NCI-H1436 treated with DMSO at 0.1 percent for 48 hours (cell line): ENCODE measurements at regions not wholly inside any gene's neighbourhood (a gene's known extent, or its start where the extent isn't known, plus 50 kb on each side); places are given as distances from the start of the nearest gene placed in this dataset.

Experiments
- DNase-seq: peaks from one replicate; lab custom pipeline; 2025; lab: John Stamatoyannopoulos, UW

DNA sequence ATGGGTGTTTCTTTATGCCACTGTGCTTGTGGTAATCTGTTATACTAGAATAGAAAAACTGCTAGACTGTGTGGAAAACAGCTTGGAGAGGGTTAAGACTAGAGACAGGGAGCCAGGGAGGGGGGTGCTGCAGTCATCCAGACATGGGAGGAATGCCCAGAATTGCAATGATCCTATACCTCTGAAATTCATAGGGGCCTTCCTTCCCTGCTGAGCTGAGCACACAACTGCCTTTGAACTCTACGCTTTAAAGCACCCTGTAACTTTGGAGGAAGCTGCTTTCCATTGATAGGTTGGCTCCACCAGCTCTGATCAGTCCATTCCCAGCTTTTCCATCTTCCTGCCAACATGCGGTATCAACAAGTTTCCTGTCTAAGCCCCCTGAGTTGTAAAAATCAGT is 155.9 kb upstream of the RASGEF1B start:
- no peak for DNase-seq

DNA sequence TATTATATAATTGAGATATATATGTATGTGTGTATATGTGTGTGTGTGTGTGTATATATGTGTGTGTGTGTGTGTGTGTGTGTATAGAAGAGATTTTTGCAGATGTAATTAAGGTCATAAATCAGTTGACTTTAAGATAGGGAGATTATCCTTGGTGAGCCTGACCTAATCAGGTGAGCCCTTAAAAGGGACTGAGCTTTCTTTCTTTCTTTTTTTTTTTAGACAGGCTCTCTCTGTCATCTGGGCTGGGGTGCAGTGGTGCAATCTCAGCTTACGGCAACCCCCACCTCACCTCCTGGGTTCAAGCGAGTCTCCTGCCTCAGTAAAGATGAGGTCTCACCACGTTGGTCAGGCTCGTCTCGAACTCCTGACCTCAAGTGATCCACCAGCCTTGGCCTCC is 155.1 kb upstream of the RASGEF1B start:
- no peak for DNase-seq

DNA sequence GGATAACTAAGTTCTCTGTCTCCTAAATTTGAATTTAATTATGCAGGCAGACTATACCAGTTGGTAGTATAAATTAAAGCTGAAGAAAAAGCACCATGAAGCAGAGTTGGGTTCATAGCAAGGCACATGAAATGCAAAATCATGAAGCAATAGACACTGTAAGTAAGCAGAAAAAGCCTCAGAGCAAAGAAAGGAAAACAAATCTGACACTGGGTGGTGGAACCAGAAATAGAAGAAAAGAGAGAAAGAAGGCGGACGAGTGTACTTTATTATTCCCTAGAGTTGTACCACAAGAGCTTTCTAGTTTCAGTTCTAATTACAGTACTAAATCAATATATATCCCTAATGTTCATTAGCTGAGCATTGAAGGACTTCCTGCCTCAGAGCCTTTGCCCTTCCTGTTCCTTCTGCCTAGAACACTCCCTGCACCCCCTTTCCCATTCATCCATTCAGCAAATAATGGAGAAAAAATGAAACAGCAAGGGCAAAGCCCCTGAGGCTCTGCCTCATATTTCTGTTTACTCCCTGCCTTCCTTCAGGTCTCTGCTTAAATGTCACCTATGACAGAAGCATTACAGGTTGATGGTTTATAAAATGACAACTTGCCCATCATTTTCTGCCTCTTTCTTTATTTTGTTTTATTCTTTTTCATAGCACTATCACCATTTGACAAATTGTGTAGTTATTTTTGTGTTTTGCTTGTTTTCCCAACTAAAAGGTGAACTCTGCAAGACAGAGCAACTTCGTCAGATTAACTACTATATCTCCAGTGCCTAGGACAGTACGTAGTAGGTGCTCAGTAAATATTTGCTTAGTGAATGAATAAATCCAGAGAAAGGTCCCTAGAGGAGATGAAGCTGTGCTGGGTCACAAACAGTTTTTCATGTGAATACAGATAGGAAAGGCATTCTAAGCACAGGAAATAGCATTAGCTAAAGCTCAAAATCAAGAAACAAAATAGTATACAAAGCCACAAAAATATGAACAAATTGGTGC is 154.0 kb upstream of the RASGEF1B start:
- peak; percentile 65 for DNase-seq

DNA sequence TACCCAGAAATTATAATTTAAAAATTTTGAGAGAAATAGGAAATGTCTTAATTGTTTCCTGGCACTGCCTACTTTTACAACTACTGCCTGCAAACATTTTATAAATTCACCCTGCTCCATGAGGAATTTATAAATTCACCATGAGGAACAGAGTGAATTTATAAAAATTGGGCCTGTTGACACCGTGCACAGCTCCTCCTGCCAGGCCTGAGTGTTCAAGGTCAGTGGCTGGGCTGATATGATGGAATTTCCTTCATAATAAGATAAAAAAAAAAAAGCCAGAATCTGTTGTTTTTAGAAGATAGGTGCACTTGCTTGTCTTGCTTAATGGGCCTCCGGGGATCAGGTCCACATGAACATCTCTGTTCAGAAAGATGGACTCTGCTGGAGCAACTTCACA is 151.7 kb upstream of the RASGEF1B start:
- DNase-seq, result no peak

DNA sequence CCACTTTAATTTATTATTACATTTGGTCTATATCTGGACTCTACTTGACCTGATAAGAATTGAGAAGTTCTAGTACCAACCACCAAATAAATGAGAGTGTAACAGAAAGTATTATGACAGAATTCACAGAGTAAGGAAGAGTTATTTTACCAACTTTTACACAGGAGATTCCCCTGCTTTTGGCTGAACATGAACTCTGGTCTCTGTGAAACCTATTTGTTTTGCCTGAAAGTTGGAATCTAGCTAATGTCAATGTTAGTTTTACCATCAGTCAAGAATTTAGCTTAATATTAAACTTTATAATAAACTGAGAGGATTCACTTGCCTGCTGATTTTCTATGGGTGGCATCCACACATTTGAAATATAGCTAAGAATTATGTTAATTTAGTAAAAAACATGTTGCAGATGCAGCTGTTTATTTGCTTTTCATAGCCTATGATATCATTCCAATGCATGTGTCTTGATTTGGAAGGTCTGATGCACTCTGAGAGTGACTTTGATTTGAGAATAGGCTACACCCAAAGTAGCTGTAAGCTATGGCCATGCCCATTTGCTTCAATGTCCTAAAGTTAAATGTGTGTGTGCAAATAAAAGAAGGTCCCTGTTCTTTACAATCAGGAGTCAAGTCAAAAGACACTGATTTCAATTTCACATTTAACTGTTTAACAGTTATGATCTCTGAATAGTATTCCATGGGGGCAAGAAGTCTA is 150.9 kb upstream of the RASGEF1B start:
- DNase-seq, result no peak

DNA sequence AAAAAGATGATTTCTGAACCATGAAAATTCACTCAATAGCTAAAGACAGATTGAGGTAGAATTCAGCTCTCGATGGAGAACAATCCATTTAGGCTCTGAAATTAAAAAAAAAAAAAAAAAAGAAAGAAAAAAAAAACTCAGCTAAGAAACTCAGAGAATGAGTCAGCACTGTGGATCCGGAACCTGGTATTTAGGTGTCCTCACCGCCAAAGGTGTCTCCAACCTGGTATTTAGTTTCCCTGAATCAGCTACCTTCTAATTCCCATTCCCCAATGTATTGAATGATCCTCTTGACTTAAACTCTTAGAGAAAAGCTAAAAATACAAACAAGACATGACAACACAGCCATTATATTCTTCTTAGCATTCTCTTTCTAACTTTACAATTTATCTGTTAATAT is 150.3 kb upstream of the RASGEF1B start:
- no peak for DNase-seq

DNA sequence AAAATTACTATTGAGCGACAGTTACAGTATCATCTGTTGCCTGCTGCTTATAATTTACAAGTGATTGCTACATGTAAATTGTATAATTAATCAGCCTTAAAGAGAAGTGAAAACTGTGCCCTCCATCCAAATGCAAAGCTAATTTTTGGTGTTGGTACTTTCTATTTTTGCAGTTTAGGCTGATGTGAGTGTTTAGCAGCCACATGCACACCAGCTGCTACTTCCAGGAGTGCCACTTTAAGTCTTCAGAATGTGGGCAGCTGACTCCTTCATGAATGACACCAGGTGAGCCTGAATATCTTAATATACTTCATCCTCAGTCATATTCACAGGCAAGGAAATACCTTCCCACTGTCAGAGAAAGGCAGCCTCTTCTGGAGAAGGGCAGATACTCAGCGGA is 149.8 kb upstream of the RASGEF1B start:
- no peak for DNase-seq

DNA sequence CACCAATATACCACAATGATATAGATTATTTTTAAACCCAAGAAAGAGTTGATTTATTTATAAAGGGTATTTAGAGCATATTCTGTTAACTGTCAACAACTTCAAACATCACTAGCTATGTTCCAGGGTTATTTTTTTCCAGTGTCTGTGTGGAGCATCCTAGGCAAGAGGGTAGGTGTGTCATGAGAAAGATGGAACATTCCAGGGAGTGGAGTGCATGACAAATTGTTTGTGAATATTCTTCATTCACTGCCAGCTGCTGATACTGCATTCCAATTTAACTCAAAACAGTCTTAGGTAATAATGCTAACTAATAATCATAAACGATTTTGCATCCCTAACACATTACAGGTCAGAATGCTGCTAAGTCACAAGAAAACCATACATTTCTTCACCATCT is 148.7 kb upstream of the RASGEF1B start:
- DNase-seq, result no peak

DNA sequence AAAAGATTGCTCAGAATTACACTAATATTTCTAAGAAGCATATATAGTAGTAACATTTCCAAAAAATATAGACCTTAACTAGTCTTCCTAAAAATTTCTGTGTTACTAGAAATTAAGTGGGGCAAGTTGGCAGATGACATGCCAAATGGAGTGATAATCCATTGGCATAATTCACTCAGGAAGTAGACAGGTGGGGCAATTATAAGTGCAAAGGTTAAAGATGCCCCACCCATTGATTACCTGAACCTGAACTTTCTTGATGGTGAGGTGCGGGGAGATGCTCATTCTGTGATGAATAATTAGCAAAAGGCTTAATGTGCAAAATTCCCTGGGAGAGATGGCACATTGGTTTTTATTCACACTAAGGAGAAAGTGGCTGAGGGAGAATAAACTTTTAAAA is 145.8 kb upstream of the RASGEF1B start:
- DNase-seq, result no peak

DNA sequence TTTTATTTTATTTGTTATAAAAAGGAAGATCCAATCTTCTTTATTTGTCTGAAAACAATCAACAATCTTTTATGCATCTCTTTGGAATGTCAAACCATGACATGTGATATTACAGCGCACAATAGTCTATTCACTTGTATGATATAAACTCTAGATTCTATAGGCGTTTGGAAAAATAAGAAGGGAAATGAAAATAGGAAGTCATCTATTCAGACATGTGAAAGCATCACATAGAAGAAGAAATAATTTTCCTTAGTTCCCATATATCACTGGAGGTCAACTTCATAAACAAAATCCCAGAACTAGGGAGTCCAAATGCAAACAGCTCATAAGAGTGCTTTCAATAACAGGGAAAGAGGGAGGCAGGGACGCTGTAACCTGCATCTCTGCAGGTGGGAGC is 139.5 kb upstream of the RASGEF1B start:
- DNase-seq, result no peak

DNA sequence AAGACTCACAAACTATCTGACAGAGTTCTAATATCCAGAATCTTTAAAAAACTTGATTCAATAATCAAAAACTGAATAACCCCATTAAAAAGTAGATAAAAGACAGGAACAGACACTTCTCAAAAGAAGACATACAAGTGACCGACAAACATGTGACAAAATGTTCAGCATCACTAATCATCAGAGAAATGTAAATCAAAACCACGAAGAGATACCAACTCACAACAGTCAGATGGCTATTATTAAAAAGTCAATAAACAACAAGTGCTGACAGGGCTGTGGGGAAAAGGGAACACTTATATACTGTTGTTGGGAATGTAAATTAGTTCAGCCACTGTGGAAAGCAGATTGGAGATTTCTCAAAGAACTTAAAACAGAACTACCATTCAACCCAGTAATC is 138.1 kb upstream of the RASGEF1B start:
- DNase-seq, result no peak

DNA sequence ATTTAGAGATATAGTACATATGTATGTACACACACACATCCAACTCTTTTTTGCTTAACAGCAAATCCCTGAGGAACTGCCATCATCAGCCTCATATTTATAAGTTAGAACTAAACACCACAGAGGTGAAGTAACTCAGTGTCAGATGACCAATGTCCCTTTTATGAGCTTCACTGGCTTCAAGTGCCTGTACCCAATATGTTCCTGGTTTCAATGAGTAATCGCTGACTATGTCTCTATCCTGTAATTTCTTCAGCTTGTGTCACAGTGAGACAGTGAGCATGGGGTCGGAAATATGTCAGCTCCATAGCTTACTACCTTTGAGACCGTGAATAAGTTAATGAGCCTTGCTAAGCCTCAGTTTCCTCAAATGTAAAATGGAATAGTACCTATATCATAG is 136.2 kb upstream of the RASGEF1B start:
- no peak for DNase-seq

DNA sequence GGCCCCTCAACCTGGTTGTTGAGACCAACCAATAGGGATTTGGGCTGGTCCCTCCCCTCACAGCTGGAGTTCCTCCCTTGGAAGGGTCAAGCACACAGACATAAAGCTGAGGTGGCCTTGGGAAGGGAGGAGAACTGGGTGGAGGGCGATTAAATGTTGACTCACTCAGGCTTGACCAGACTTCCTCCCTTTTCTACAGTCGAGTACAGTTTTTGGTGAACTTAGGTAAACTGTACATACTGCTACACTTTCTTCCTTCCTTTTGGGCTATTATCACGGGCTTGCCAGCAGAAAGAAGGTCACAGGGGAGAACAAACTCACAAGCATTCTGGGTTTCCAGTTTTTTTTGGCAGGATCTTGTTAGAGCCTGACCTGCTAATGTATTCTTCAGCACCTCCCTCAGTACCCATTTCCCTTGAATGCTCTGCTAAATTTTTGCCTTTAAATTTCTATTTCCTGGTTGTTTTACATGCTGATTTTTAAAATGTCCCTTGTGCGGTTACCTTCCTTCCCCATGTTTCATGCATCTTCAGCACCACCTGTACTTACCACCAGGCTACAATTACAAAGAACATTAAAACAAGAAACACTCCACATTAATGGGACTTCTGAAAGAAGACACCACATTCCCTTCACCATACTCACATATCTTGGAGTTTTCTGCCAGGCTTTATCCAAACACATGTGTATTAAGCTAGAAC is 135.2 kb upstream of the RASGEF1B start:
- DNase-seq, result no peak

DNA sequence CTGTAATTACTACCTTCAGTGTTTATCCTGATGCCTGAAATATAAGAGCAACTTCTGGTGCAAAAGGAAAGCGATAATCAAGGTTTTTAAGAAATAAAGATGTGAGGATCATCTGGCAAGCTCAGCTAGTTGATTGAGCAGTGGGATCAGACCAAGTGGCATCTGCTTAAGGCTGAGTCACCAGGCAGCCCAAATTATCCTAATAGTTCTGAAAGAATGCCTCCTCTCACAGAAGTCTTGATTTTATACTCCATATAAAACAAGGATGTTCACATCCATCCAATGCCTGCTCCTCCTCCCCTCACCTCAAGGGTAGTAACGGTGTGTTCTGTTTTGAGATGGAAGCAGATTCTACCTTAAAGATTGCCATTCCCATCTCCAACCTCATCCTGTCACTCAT is 134.5 kb upstream of the RASGEF1B start:
- no peak for DNase-seq

DNA sequence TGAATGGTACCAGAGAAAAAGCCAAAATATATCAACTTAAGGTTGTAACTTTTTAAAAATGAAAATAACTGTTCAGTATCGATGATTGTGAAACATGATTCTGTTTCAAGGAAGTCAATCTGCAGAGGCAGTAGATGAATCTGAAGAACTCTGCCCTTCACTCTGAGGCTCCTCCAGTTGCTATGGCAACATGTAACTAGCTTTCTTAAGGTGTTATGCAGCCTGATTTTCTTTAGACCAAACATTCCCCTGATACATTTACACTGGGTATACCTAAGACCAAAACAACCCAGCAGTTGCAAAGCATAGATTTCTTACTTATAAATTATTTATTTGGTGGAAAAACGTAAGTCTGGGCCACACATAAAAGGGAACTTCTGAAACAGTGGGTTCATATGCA is 133.6 kb upstream of the RASGEF1B start:
- DNase-seq, result no peak

DNA sequence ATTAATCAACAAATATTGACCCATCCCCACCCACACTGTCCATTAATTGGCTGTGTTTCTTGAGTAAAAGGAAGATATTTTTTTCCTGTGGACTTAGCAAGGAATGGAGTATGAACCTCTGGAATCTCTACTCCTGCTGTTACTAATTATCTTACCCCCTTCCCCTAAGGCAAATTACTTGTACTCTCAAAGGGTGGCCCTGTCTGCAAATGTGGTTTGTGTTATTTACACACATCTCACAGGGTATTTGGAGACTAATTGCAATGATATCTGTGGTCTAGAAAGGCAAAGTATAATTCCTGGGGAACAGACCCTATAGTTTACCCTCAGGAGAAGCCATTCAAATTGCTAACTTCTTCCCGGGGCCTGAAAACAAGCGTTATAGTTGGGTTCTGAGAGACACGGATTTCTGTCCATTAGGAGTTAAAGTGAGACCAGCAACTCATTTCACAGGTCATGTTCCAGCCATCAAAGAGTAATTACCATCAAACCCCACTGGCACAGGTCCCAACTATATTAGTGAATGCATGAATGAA is 133.0 kb upstream of the RASGEF1B start:
- DNase-seq, result no peak

DNA sequence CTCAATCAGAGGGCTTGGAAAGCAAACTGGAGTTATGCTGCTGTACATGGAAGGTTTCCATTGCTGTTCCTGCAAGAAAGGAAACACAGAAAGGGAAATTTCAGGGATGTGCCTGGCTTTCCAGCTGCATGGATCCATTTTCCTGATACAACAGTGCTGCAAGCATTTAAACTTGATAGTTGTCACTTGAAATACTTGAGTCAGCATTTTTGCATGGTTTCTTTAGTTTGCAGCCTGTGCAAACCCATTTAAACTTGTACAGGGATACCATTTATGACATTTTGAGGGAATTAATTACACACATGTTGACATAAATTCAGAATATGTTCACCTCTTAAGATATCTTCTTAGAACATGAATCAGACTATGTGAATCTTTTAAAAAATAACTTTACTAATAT is 131.1 kb upstream of the RASGEF1B start:
- no peak for DNase-seq

DNA sequence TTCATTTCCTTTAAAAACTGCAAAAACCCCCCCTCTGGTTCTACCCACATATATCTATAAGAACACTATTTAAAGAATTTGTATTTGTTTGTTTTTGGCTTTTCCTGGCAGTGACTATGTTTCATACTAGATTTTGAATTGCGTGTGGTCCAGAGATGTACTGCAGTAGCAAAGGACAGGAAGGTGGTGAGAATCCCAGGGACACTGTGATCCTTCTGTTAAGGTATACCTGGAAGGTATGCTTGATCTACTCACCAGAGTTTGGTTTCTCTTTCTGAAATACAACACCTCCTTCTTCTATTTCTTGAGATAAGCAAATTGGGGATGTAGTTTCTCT is 129.6 kb upstream of the RASGEF1B start:
- no peak for DNase-seq

DNA sequence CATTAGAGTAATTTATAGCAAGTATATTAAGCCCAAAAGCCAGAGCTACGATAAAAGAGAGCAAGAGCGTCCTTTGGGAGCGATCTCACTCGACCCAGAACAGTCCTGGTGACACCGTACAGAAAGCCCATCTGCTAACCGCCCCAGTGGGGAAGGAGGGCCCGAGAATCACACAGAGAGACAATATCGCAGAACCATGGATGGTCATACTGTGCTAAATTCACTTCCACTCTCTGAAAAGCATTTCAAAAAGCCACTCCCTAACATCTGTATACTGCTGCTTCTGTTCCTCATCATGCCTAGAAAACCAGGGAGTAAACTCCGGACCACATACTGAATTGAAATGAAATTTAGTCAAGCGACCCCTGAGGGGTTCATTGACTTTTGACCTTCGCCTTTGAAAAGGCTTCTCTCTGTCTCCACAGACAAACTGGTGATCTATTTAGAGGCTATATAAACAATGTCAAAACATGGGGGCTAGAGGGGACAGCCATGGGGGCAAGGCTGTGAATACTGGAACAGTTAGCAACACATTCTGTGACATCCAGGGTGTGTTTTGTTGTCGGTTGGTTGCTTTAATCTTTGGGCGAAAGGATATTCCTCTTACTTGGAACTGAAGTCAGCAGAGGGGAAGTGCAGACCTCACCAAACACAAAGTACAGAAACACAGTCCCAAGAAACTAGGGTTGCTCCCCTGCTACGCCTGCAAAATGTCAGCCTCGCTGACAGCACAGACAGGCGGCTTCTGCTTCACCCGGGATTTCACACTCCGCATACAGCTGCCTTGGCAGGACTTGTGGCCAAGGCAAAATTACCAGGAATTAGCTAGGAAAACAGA is 129.0 kb upstream of the RASGEF1B start:
- DNase-seq, result no peak

DNA sequence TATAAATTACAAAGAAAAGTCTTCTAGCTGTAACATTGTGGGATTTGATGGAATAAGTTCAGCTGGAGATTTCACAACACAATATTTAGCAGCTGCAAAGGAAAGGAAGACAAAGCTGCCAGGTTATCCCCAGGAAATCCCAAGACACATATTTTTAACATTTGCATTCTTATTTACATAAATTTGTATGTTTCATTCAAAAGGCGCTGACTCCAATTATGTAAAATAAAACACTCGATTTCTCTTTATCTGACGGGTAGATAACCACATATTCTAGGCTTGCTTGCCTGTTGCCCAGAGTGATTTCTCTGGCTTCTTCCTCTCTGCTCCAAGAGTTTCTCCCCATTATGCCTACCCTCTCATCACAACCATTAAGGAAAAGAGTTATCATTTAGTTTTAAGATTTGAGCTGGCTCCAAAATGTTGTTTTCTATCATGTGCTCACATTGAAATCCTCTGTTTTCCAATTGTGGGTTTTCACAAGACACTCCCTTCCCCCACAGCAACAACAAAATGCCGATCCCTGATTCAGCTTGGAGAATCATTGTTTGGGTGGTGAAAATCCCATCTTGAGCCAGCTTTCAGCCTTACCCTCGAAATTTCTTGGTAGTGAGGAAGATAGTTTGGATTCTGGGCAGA is 128.2 kb upstream of the RASGEF1B start:
- no peak for DNase-seq
